NT2/D1 (cell line): ENCODE measurements at regions not wholly inside any gene's neighbourhood (a gene's known extent, or its start where the extent isn't known, plus 50 kb on each side); places are given as distances from the start of the nearest gene placed in this dataset.
"Not testable (repeated sequence)": the region's sequence is repeated elsewhere in the genome, so short reads cannot be mapped to it uniquely, and the experiment has no call there.

Experiments
- DNase-seq: peaks from one replicate; pipeline ENCODE4 v3.0.0-alpha.2; 2011; ENCODE audit warnings: low read depth, low spot score
- H3K27me3 ChIP-seq: 2 replicates; pipeline ENCODE4 v1.6.0; 2011; ENCODE audit warnings: mild to moderate bottlenecking; ENCODE audit not compliant: insufficient read length, insufficient read depth
- H3K36me3 ChIP-seq: 2 replicates; pipeline ENCODE4 v1.6.1; 2011; ENCODE audit warnings: mild to moderate bottlenecking, low read length, mixed read lengths; ENCODE audit not compliant: insufficient read depth, insufficient read length
- H3K4me1 ChIP-seq: 2 replicates; pipeline ENCODE4 v1.5.1; 2011; ENCODE audit not compliant: insufficient read depth, insufficient read length
- H3K4me3 ChIP-seq: 2 replicates; pipeline ENCODE4 v1.5.1; 2011; ENCODE audit warnings: low read depth; ENCODE audit not compliant: insufficient read length
- H3K9ac ChIP-seq: 2 replicates; pipeline ENCODE4 v1.6.0; 2011; ENCODE audit warnings: low read depth; ENCODE audit not compliant: insufficient read length
- H3K9me3 ChIP-seq: 2 replicates; pipeline ENCODE4 v1.5.1; 2011; ENCODE audit warnings: mild to moderate bottlenecking, low read length; ENCODE audit not compliant: insufficient read depth
- SUZ12 ChIP-seq: IDR thresholded peaks from 2 replicates; pipeline ENCODE4 v1.6.1; 2011; ENCODE audit not compliant: insufficient read length, insufficient read depth; ENCODE audit errors: extremely low read depth
- YY1 ChIP-seq: IDR thresholded peaks from 2 replicates; pipeline ENCODE4 v1.6.1; 2011; ENCODE audit not compliant: insufficient read length, insufficient read depth
- ZNF274 ChIP-seq: IDR thresholded peaks from 2 replicates; pipeline ENCODE4 v1.6.1; 2011; ENCODE audit warnings: mild to moderate bottlenecking, low read depth, low read length

DNA sequence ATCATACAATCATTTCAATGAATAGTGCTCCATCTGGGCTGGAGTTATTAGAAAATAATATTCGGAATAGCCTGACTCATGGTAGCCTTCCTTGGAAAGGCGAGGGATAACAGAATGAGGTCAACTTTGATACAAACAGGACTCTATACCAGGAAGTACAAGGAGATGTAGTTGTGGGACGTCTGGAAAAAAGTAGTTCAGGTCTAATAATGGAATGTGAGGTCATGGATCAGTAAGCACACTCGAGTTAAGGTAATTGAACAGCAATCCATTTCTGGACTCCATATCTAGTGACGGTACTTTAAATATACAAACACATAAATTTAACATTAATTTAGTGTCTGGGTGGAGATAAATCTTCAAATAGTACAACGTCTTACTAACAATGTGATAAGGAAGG is 1204.0 kb upstream of the ADGRB3 start:
- H3K36me3 ChIP-seq: no peaks in the 10 kb centered on the region
- DNase-seq: no peak
- no peak for TF ChIP-seq YY1
- TF ChIP-seq SUZ12: no peak
- H3K4me1 ChIP-seq: no peaks in the 10 kb centered on the region
- H3K9me3 ChIP-seq: no peaks in the 10 kb centered on the region
- H3K27me3 ChIP-seq: no peaks in the 10 kb centered on the region
- H3K4me3 ChIP-seq: no peak overlapping the region
- no peak overlapping the region for H3K9ac ChIP-seq

DNA sequence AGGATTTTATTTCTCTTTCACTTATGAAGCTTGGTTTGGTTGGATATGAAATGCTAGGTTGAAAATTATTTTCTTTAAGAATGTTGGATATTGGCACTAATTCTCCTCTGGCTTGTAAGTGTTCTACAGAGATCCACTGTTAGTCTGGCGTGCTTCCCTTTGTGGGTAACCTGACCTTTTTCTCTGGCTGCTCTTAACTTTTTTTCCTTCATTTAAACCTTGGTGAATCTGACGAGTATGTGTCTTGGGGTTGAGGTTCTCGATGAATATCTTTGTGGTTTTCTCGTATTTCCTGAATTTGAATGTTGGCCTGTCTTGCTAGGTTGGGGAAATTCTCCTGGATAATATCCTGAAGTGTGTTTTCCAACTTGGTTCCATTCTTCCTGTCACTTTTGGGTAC is 1208.4 kb upstream of the ADGRB3 start:
- not testable (repeated sequence) for DNase-seq, H3K27me3 ChIP-seq, H3K36me3 ChIP-seq, H3K4me1 ChIP-seq, H3K9me3 ChIP-seq, H3K9ac ChIP-seq, H3K4me3 ChIP-seq

DNA sequence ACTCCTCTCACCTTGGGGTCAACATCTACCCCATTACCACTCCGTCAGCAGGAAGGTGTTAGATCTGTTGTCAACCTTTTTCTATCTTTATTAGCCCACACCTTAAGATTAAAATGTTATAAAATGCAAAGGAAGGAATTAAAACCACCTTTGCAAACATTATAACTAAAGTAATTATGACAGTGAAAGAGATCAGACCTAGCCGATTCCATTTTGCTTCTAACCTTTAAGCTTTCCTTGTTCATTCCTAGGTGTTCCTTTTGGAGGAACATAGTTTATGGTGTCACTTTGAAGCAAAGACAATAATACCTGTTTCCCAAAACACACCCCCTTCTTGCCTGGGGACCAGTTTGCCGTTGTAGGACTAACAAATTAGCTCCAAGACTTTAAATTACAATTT is 1223.0 kb upstream of the ADGRB3 start:
- no peaks in the 10 kb centered on the region for H3K4me1 ChIP-seq
- H3K9me3 ChIP-seq: no peaks in the 10 kb centered on the region

DNA sequence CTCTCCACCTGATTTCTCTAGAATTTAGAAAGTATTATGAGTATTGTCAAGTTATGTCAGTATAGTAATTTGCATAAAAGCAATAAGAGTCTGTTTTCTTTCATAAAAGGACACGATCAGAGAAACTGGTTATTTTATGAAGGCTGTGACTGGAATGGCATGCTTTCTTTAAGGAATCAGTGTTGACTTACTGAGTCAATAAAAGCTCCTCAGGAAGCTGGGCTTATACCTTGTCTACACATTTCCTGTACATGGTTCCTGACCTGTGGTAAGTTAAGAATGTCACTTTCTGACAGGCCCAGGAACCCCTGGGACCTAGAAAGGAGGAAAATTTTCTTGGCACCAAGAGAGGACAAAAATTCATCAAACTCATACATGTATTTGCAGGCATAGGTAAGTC is 1224.0 kb upstream of the ADGRB3 start:
- no peaks in the 10 kb centered on the region for H3K9me3 ChIP-seq
- H3K4me3 ChIP-seq: no peak overlapping the region
- TF ChIP-seq ZNF274 (no peak), YY1 (no peak), SUZ12 (no peak)
- no peak overlapping the region for H3K9ac ChIP-seq
- H3K36me3 ChIP-seq: no peaks in the 10 kb centered on the region
- no peak for DNase-seq
- H3K4me1 ChIP-seq: no peaks in the 10 kb centered on the region
- no peaks in the 10 kb centered on the region for H3K27me3 ChIP-seq

More for the DNA sequence above, 1223.0 kb upstream of the ADGRB3 start:
- Histone ChIP-seq H3K4me3 (no peak overlapping the region), H3K27me3 (no peaks in the 10 kb centered on the region), H3K9ac (no peak overlapping the region), H3K36me3 (no peaks in the 10 kb centered on the region)
- DNase-seq: no peak
- no peak for TF ChIP-seq SUZ12
- no peak for TF ChIP-seq ZNF274
- TF ChIP-seq YY1: no peak

DNA sequence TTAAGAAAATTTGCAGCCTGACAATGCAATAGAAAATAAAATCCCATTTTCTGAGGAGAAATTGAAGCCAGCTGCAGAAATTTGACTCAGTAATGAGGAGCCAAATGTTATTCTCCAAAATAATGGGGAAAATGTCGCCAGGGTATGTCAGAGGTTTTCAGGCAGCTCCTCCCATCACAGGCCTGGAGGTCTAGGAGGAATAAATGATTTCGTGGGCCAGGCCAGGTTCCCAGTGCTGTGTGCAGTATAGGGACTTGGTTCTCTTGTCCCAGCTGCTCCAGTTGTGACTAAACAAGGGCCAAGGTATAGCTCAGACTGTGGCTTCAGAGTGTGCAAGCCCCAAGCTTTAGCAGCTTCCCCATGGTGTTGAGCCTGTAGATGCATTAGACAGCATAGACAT is 1240.8 kb upstream of the ADGRB3 start:
- TF ChIP-seq SUZ12: no peak
- no peak for TF ChIP-seq YY1
- TF ChIP-seq ZNF274: no peak
- no peak for DNase-seq
- no peaks in the 10 kb centered on the region for H3K4me1 ChIP-seq
- H3K4me3 ChIP-seq: no peak overlapping the region
- no peaks in the 10 kb centered on the region for H3K27me3 ChIP-seq
- H3K9me3 ChIP-seq: peaks cover 4% of the 10 kb centered on the region; the same call in 1 of the 2 replicates
- no peaks in the 10 kb centered on the region for H3K36me3 ChIP-seq
- no peak overlapping the region for H3K9ac ChIP-seq

DNA sequence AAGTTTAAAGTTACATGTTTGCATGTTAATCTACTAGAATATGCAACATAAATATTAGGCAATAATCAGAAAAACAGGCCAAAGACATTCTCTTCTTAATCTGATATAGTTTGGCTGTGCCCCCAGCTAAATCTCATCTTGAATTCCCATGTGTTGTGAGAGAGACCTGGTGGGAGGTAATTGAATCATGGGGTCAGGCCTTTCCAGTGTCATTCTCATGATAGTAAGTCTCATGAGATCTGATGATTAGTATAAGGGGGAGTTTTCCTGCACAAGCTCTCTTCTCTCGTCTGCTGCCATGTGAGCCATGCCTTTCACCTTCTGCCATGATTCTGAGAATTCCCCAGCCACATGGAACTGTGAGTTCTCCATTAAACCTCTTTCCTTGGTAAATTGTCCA is 1241.7 kb upstream of the ADGRB3 start:
- TF ChIP-seq SUZ12: no peak
- no peak for TF ChIP-seq ZNF274
- no peak for TF ChIP-seq YY1
- Histone ChIP-seq H3K9ac (no peak overlapping the region), H3K36me3 (no peaks in the 10 kb centered on the region), H3K9me3 (peaks cover 4% of the 10 kb centered on the region; the same call in 1 of the 2 replicates), H3K27me3 (no peaks in the 10 kb centered on the region), H3K4me1 (no peaks in the 10 kb centered on the region), H3K4me3 (no peak overlapping the region)
- DNase-seq: no peak

DNA sequence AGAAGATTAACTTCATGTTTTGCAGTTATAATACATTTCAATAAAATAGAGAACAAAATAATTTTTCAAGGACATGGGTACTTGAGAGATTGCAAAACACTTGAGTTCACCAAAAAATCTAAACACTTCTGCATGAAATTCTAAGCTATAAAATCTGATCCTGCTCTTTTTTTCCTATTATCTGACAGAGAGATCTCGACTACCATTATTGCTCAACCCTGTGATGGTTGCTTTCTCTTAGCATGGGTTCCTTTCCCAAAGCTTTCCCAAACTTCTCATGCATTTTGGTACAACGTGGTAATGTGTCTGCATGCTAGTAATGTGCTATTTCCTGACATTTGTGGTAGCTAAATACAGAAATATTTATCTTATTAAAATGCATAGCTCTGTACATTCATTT is 1243.1 kb upstream of the ADGRB3 start:
- peaks cover 4% of the 10 kb centered on the region; the same call in 1 of the 2 replicates for H3K9me3 ChIP-seq
- H3K4me3 ChIP-seq: no peak overlapping the region
- no peak overlapping the region for H3K9ac ChIP-seq
- DNase-seq: no peak
- no peak for TF ChIP-seq ZNF274
- TF ChIP-seq YY1: no peak
- no peak for TF ChIP-seq SUZ12
- no peaks in the 10 kb centered on the region for H3K36me3 ChIP-seq
- H3K27me3 ChIP-seq: no peaks in the 10 kb centered on the region
- H3K4me1 ChIP-seq: no peaks in the 10 kb centered on the region

DNA sequence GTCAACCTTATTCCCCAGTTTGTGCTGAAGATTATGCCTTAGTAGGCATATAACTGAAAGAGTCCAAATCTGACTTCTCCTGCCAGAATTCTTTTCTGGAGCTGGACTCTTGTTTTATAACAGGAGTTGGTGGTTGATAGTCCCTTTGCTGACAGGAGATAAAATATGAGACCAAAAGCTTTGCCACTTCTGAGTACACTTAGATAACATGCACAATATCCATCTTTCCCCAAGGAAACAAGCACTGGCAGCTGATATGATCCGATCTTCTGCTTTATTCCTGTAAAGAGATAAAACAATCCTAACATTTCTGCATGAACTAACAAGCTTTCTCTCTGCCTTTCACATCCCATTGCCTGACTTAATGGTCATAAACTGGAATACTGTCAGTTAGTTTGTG is 1265.4 kb upstream of the ADGRB3 start:
- H3K36me3 ChIP-seq: no peaks in the 10 kb centered on the region
- TF ChIP-seq YY1 (no peak), ZNF274 (no peak), SUZ12 (no peak)
- H3K4me3 ChIP-seq: no peak overlapping the region
- DNase-seq: no peak
- H3K9me3 ChIP-seq: no peaks in the 10 kb centered on the region
- H3K9ac ChIP-seq: no peak overlapping the region
- H3K27me3 ChIP-seq: no peaks in the 10 kb centered on the region
- H3K4me1 ChIP-seq: no peaks in the 10 kb centered on the region
